Jurkat, Clone E6-1 (cell line): ENCODE measurements at regions not wholly inside any gene's neighbourhood (a gene's known extent, or its start where the extent isn't known, plus 50 kb on each side); places are given as distances from the start of the nearest gene placed in this dataset.

Source experiments
- DNase-seq: peaks from one replicate; pipeline ENCODE4 v3.0.0-alpha.2; 2011; ENCODE audit warnings: low read depth, low spot score
- H3K4me3 ChIP-seq: 2 replicates; pipeline ENCODE4 v1.5.1; 2011; ENCODE audit warnings: mild to moderate bottlenecking, low read length, control low read depth, moderate library complexity

DNA sequence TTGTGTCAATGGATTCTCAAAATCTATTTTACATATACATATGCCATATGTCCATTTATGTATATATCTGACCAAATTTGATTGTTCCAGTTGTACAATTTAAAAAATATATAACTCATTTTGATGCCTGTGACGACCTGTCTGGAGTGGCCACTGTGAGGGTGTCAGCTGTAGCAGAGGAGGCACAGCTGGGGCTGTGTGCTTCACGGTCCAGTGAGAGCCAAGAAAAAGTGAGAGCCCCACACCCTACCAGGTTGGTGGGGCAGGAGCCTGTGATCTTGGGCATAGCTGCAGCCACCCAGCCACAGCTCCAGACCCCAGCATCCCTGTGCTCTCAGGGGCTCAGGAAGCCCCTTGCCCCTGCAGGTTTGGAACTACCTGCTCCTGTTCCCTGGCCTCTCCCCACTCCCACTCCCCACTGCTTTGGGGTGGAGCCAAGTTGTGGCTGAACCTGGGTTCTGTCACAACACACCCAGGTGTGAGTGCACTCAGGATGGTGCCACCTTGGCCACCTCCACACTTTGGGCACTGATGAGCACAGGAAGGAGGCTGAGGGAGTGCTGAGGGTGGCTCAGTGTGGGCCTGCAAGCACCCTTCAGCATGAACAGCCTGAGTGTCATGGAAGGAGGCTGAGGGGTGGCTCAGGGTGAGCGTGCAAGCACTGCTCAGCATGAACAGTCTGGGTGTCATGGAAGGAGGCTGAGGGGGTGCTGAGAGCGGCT is 161.1 kb upstream of the ROBO1 start:
- no peak for DNase-seq
- H3K4me3 ChIP-seq, result no peak overlapping the region

GRCh38 chr3:79926522-79926921 is 158.7 kb upstream of the ROBO1 start:
- no peak overlapping the region for H3K4me3 ChIP-seq
- DNase-seq, result no peak

DNA sequence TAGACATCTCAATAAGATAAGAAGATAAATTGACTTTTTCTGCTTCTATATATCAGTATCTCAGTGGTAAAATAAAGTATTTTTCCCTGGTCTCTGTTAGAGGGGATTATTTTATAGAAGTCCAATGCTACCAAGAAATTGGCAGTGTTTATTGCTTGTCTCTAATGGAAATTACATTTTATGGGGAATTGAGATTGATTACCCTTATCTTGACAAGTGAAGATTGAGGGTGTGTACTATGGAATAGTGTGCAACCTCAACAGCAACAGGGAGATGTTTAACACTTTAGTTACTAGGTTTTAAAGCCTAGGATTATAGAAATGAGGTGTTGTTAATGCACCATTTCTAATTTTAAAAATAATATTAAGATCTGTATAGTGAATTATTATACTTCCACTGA is 154.8 kb upstream of the ROBO1 start:
- no peak for DNase-seq
- no peak overlapping the region for H3K4me3 ChIP-seq

- DNase-seq, result no peak
- H3K4me3 ChIP-seq, result no peak overlapping the region
Measured at GRCh38 chr3:79917561-79917960, 149.8 kb upstream of the ROBO1 start.

GRCh38 chr3:79910337-79910736 is 142.5 kb upstream of the ROBO1 start:
- no peak overlapping the region for H3K4me3 ChIP-seq
- DNase-seq, result no peak

DNA sequence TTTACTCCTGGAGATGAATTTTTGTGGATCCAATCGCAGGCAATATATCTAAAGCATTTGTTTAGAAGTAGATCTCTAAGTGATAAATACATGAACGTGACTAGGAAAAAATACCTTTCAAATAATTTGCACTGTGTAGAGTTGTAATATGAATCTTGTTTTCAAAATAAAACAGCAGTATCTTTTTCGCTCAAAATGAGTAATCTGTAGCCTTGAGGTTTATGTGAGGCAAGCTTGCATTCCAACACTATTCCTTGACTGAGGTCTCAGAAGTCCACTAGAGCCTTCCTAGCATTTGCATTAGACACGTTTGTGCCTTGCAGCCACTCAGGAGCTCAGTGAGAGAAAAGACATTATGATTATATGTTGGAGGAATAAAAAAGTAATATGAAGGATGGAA is 138.3 kb upstream of the ROBO1 start:
- H3K4me3 ChIP-seq, result no peak overlapping the region
- no peak for DNase-seq

DNA sequence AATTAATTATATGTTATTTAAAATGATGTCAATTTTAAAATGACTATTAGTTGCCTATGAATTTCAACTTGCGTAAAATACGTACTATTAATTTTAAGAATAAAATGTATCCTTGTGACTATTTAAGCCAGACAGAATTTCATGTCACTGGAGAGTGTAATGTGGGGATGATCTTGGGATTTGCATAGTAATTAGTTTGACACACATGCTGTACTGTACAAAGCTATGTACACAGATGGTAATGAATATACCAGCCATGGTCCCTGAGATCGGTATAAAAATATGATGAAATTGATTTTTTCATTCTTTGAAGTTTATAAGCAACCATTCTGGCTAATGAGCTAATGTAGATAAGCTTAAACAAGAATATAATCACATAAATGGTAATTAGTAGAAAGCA is 134.4 kb upstream of the ROBO1 start:
- no peak for DNase-seq
- no peak overlapping the region for H3K4me3 ChIP-seq

GRCh38 chr3:79898907-79899306 is 131.1 kb upstream of the ROBO1 start:
- H3K4me3 ChIP-seq, result no peak overlapping the region
- DNase-seq, result no peak

DNA sequence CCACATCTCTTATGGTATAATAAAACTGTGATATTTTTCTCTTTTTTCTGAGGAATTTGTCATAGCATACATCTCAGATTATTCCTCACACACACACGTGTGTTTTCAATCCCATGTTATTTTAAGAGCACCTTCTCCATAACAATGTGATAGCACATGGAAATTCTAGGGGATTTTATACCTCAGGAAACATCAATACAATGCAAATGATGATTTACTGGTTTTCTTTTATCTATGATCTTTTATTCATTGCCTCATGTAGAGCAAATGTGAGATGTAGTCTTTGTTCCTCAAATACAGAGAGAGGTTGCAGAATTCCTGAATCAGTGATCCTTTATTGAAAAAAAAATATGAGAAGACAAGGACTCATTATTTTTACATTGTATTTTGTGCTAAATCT is 128.3 kb upstream of the ROBO1 start:
- H3K4me3 ChIP-seq, result no peak overlapping the region
- DNase-seq, result no peak

DNA sequence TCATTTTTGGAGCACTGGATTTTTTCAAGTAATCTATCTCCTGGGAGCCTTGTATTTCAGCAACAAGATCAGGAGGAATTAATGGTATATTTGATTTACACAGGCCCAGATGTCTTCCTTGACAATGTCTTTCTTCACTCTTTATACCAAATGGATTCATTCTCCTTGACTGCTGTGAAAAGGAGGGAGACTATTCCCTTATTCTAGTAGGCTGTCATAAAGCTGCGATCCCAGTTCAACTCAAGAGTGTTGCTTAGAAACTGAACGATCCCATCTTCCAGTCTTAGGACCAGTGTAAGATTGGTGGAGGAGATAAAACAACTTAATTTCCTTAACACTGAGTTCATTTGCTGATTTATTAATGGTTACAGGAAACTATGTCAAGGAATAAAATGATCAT is 119.4 kb upstream of the ROBO1 start:
- no peak overlapping the region for H3K4me3 ChIP-seq
- DNase-seq, result no peak

- H3K4me3 ChIP-seq, result no peak overlapping the region
Measured at GRCh38 chr3:79886204-79886603, 118.4 kb upstream of the ROBO1 start.

DNA sequence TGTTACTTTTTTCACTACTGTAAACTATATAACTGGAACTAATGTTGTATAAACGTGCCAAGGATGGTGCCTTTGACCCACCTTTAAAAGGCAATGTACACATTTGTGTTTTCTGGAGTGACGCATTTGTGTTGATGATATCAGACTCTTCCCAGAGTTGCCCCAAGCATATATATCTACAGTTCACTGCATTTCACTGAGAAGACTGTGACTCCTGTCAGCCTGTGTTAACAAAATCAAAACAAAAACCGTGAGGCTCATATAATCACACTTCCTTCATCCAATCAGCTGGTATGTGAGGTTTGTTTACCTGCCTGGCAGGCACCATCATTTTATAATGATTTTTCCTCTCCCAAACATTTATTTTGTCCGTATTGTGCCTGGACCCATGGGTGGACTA is 117.6 kb upstream of the ROBO1 start:
- H3K4me3 ChIP-seq, result no peak overlapping the region
- DNase-seq, result no peak

More at GRCh38 chr3:79886204-79886603, 118.4 kb upstream of the ROBO1 start:
- no peak for DNase-seq

DNA sequence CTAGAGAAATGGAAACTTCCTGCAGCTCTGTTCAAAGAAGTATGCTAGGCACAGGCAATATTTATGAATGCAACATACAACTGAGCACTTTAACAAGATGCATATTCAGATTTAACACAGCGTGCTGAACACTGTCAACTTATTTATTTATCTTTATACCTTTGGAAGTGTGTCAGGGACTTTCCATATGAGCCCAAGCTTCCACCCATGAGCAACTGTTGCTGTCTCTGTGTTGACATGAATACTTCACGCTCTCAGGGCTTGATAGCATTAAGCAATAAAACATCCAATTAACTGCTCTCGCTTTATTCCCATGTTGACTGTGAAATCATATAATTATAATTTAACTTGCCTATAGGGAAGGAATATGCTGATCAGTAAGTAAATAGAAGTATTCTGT is 116.6 kb upstream of the ROBO1 start:
- H3K4me3 ChIP-seq, result no peak overlapping the region
- no peak for DNase-seq

DNA sequence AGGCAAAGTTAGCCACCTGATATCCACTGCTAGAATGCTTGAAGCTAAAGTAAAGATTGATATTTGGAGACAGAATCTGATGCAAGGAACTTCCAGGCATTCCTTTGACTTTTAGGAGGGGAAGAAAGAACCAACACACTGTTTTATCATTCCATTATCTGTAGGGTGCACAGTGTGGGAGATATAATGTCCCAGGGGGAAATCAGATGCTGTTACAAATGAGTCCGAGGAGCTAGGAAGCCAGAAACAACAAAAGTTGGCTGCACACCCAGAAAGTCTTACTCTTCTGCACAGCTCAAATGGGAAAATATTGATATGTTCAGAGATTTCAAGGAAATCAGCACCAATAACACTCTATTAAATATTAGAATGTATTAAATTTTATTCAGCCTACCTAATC is 113.6 kb upstream of the ROBO1 start:
- DNase-seq, result no peak
- H3K4me3 ChIP-seq, result no peak overlapping the region

- DNase-seq, result no peak
- no peak overlapping the region for H3K4me3 ChIP-seq
Measured at GRCh38 chr3:79878708-79879107, 110.9 kb upstream of the ROBO1 start.

- no peak overlapping the region for H3K4me3 ChIP-seq
- no peak for DNase-seq
Measured at GRCh38 chr3:79874646-79875045, 106.8 kb upstream of the ROBO1 start.

- H3K4me3 ChIP-seq, result no peak overlapping the region
- no peak for DNase-seq
Measured at GRCh38 chr3:79872483-79872882, 104.7 kb upstream of the ROBO1 start.

DNA sequence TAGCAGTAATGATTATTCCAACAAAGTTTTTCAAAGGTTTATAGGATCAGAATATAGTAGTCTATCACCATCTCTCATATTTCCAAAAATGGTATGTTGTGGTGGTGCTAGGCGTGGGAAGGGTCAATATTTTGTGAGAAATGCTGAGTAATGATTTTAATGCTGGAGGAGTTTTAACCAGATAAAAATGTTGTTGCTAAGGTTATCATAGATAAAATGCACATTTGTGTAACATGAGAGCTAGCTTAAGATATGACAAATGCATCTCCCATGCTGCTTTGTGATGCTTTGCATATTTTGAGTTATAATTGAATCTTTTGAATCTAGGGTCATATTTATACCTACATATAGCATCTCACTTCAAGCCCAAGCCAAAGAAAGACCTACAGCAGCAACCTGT is 103.9 kb upstream of the ROBO1 start:
- H3K4me3 ChIP-seq, result no peak overlapping the region
- no peak for DNase-seq

DNA sequence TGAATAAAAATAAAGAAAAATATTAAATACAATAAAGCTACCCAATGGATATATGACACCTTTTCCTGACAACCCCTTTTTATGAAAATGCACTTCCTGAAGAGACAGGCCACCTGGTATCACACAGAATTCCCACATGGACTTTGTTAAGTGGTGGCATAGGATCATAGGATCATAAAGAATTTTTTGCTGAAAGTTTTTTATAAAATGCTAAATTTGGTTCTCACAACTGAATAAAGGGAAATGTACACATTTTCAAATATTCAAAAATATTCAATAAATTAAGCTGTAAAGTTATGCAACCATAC is 102.5 kb upstream of the ROBO1 start:
- H3K4me3 ChIP-seq, result no peak overlapping the region
- DNase-seq, result no peak

DNA sequence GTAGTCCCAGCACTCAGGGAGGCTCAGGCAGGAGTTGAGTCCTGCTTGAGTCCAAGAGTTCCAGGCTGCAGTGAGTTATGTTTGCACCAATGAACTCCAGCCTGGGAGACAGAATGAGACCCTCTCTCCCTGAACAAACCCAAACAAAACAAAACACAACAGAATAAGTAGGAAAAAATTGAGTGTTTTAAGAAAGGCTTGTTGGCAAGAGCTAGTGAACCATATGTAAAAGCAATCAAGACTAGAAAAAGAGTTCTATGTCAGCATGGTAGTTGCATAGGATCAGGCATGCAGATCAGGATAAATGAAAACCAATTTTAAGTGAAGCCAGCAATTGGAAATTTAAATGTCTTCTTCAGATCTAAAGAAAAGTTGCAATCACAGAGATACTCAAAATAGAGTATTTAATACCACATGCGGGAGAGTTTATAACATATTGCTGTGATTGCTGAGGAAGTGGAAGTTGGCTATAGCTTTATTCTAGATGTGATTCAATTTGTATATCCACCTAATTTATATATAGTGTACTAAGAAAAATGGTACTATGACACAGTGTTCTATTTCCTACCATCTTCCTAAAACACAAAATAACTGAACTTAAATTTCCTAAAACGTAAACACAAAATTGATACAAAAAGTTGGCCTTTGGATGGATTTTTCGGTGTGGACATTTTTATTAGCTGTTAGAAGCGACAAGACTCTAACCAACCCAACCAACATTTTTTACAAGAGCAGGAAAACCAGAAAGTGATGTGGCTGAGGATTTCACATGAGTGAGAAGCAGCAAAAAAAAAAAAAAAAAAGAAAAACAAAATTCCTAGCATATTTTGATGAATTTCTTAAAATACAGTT is 101.9 kb upstream of the ROBO1 start:
- DNase-seq, result no peak
- H3K4me3 ChIP-seq, result no peak overlapping the region

- no peak overlapping the region for H3K4me3 ChIP-seq
- no peak for DNase-seq
Measured at GRCh38 chr3:79866162-79866561, 98.4 kb upstream of the ROBO1 start.
